ENCODE measurements at regions not wholly inside any gene's neighbourhood (a gene's known extent, or its start where the extent isn't known, plus 50 kb on each side); places are given as distances from the start of the nearest gene placed in this dataset.
A peak's percentile ranks its signal among the peaks of the same experiment; 100 is the strongest.

DNA sequence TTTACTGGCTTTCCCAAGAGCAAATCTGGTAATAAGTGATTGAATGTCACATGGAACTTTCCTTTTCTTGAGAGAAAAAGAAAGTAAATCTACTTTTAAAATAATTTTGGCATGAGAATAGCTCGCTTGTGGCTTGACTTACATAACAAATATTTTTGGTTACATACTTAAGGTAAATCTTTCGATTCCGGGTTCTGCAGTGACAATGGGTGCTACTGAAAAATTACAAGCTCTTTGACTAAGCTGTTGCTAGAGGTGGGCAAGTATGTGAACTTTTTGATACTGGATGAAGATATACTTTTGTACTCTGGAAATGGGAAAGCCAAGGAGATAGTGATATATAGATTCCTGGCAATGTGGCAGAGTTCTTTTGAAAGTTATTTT, 51.9 kb upstream of the OTOL1 start:
- H3K9me3 ChIP-seq: no peaks in the 10 kb centered on the region

DNA sequence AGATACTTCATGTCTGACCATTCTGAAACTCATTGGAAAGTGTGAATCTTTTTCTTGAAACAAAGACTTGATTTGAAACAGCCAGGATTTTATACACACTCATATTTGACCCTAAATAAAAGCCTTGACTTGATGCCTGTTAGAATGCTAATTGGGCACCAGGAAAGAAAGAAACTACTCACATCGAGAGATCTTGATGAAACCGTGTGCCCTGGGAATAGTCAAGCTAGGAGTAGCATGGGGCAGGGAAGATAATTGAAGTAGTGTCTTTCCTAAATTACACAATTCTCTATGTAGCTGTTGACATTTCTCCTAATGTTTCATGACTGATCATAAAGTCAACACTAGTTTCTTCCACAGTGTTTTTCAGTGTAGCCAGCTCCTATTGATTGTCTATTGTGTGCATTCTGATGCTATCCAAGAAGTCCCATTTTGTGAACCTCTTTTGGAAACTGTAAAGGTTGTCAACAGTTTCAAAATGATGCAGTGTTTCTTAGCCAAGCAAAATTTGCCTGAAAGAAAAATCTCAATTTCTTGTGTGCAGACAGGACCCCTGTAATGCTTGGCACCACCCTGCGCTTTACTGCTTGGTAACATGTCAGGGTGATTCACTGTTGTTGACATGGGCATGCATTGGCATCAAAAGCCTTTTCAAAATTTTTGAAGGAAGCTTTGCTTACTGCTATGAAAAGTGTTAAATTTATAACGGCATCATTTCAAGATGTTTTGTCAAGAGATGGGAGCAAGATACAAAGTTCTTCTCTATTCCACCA, 52.5 kb upstream of the OTOL1 start:
- Histone ChIP-seq H3K9me3 (no peaks in the 10 kb centered on the region), H3K36me3 (no peaks in the 10 kb centered on the region), H3K27me3 (no peaks in the 10 kb centered on the region), H3K4me1 (peaks cover 0 to 7% (median 0%) of the 10 kb centered on the region in 4 donors), H3K4me3 (no peak overlapping the region), H3K27ac (no peak overlapping the region)
- DNase-seq (ENCODE audit: low spot score in 2 of 2): no peak
- TF ChIP-seq, protein P1, sequence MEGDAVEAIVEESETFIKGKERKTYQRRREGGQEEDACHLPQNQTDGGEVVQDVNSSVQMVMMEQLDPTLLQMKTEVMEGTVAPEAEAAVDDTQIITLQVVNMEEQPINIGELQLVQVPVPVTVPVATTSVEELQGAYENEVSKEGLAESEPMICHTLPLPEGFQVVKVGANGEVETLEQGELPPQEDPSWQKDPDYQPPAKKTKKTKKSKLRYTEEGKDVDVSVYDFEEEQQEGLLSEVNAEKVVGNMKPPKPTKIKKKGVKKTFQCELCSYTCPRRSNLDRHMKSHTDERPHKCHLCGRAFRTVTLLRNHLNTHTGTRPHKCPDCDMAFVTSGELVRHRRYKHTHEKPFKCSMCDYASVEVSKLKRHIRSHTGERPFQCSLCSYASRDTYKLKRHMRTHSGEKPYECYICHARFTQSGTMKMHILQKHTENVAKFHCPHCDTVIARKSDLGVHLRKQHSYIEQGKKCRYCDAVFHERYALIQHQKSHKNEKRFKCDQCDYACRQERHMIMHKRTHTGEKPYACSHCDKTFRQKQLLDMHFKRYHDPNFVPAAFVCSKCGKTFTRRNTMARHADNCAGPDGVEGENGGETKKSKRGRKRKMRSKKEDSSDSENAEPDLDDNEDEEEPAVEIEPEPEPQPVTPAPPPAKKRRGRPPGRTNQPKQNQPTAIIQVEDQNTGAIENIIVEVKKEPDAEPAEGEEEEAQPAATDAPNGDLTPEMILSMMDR (IDR thresholded peaks at IDR 0.05): no peak
- TF ChIP-seq POLR2A (IDR thresholded peaks at IDR 0.05): no peak
- no peak for TF ChIP-seq EP300 (IDR thresholded peaks at IDR 0.05)
- WGBS, 2 donors: 54 to 61% methylated on average over 4 of the region's 4 CpGs

More for the DNA sequence above, 51.9 kb upstream of the OTOL1 start:
- no peaks in the 10 kb centered on the region for H3K36me3 ChIP-seq
- 33 to 90% methylated on average over 3 of the region's 3 CpGs for WGBS, 2 donors
- peaks cover 0 to 7% (median 0%) of the 10 kb centered on the region in 4 donors for H3K4me1 ChIP-seq
- no peak for DNase-seq (ENCODE audit: low spot score in 2 of 2)
- no peaks in the 10 kb centered on the region for H3K27me3 ChIP-seq
- no peak for TF ChIP-seq POLR2A (IDR thresholded peaks at IDR 0.05)
- no peak for TF ChIP-seq EP300 (IDR thresholded peaks at IDR 0.05)
- no peak overlapping the region for H3K27ac ChIP-seq
- H3K4me3 ChIP-seq: no peak overlapping the region

DNA sequence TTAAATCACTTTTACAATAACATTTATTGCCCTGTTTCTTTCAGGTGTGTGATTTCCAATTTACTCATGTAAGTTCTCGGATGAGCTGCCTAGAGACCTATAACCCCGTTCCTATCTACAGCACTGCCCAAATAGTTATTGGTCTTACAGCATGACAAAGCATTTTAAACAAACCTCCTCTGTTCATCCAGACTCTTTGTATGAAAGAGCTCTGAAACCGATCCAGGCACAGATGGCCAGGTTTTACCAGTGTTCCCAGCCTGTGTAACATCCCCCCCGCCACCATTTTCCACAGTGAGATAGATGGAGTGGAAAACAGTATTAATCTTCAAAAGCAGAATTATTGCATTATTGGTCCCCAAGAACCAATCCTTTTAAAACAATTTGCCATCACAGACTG, 59.0 kb upstream of the SPTSSB start:
- Histone ChIP-seq H3K27me3 (no peaks in the 10 kb centered on the region), H3K4me3 (no peak overlapping the region), H3K4me1 (no peaks in the 10 kb centered on the region), H3K36me3 (no peaks in the 10 kb centered on the region), H3K9me3 (no peaks in the 10 kb centered on the region), H3K27ac (no peak overlapping the region)
- TF ChIP-seq EP300 (IDR thresholded peaks at IDR 0.05): no peak
- TF ChIP-seq, protein P1 (IDR thresholded peaks at IDR 0.05): no peak
- TF ChIP-seq POLR2A (IDR thresholded peaks at IDR 0.05): no peak
- DNase-seq (ENCODE audit: low spot score in 2 of 2): no peak
- WGBS, 2 donors: 57 to 66% methylated on average over 4 of the region's 4 CpGs

DNA sequence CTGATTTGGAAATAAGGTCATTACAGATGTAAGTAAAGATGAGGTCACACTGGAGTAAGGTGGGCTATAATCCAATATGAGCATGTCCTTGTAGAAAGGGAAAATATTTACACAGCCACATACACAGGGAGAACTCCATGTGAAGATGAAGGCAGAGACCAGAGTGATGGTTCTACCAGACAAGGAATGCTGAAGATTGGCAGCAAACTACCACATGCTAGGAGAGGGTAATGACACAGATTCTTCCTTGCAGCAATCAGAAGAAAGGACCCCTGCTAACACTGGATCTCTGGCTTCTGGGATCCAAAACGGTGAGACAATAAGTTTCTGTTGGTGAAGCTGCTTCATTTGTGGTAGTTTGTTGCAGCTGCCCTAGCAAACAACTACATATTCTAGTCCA, 56.0 kb upstream of the SPTSSB start:
- Histone ChIP-seq H3K4me3 (no peak overlapping the region), H3K36me3 (no peaks in the 10 kb centered on the region), H3K27me3 (no peaks in the 10 kb centered on the region), H3K9me3 (no peaks in the 10 kb centered on the region), H3K4me1 (peaks cover 0 to 5% (median 2%) of the 10 kb centered on the region in 4 donors), H3K27ac (no peak overlapping the region)
- WGBS, 2 donors: 27 to 31% methylated on average over 1 of the region's 1 CpG
- TF ChIP-seq, protein P1 (IDR thresholded peaks at IDR 0.05): no peak
- TF ChIP-seq EP300 (IDR thresholded peaks at IDR 0.05) (no peak), POLR2A (IDR thresholded peaks at IDR 0.05) (no peak)
- DNase-seq (ENCODE audit: low spot score in 2 of 2): no peak

DNA sequence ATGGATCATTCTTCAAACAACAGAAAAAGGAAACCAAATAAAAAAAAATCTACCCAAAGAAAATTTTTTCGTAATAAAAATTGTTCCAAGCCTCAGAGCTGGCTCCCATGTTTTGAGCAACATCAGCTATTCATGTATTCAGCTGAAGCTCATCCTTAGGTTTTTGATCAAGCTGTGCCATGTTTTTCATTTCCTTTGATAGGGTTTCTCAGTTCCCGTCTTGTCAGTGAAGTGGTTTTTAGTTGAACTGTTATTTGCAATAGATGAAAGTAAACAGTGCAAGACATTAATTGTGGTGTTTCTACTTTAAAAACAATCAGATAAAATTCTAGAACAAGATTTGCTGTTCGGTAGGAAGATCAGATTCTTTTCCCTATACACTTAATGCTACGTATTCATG, 55.4 kb upstream of the SPTSSB start:
- Histone ChIP-seq H3K36me3 (no peaks in the 10 kb centered on the region), H3K27ac (no peak overlapping the region), H3K9me3 (no peaks in the 10 kb centered on the region), H3K4me1 (peaks cover 0 to 5% (median 2%) of the 10 kb centered on the region in 4 donors), H3K27me3 (no peaks in the 10 kb centered on the region), H3K4me3 (no peak overlapping the region)
- no peak for TF ChIP-seq EP300 (IDR thresholded peaks at IDR 0.05)
- WGBS, 2 donors: 71 to 76% methylated on average over 4 of the region's 4 CpGs
- no peak for DNase-seq (ENCODE audit: low spot score in 2 of 2)

DNA sequence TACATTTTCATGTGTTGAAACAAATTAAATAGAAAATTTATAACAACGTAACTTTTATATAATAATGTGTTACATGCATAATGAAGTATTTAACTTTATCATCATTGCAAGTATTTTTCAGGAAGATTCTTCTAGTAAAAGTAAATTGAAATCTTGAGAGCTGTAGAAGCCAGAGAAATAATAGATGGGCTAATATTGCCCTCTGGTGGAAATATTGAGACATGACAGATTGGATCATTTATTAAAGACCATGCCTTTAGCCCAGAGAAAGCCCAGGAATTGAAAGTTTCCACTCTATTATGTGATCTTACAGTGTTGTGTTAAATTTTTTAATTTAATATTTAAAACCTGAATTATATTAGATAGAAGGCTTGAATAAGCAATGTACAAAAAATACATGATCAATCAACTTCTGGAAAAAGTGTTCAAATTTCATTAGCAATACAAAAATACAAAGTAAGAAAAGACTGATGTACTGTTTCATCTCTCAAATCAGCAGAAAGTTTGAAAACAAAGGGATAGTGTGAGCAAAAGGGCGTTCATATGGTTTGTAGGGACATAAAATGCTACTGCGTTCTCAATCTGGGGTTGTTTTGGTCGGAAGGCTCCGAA, 52.7 kb upstream of the SPTSSB start:
- WGBS, 2 donors: 34 to 42% methylated on average over 5 of the region's 5 CpGs
- Histone ChIP-seq H3K4me1 (peaks cover 0 to 11% (median 2%) of the 10 kb centered on the region in 4 donors), H3K4me3 (no peak overlapping the region), H3K27ac (no peak overlapping the region), H3K36me3 (no peaks in the 10 kb centered on the region), H3K27me3 (no peaks in the 10 kb centered on the region), H3K9me3 (no peaks in the 10 kb centered on the region)
- TF ChIP-seq, protein P1 (IDR thresholded peaks at IDR 0.05): peak; percentile 54 to 77 (median 68)
- TF ChIP-seq EP300 (IDR thresholded peaks at IDR 0.05) (no peak), POLR2A (IDR thresholded peaks at IDR 0.05) (no peak)
- peak in 1 of 2 donors; percentile 15 for DNase-seq (ENCODE audit: low spot score in 2 of 2)
